CD4-positive, alpha-beta T cell (primary cell): ENCODE measurements at regions not wholly inside any gene's neighbourhood (a gene's known extent, or its start where the extent isn't known, plus 50 kb on each side); places are given as distances from the start of the nearest gene placed in this dataset.

Source experiments
- ATAC-seq: fragments of 200-7000 bp; cut with Tn5 transposase; one replicate; pipeline ENCODE4 v1.10.0; 2022; ENCODE audit warnings: mild to moderate bottlenecking; ENCODE audit not compliant: poor library complexity
- CTCF ChIA-PET: fragments of 350-600 bp; sonication (Branson Sonifier 250); formaldehyde crosslinking; loops from one replicate; lab custom pipeline; 2021; ENCODE audit warnings: antibody characterized with exemption, inconsistent platforms; lab: Charles Lee
- POLR2A ChIA-PET: fragments of 350-600 bp; sonication (Branson Sonifier 250); formaldehyde crosslinking; loops from one replicate; lab custom pipeline; 2021; ENCODE audit warnings: antibody characterized with exemption, inconsistent platforms; lab: Charles Lee
- DNase-seq, 14 experiments: peaks; one replicate each; pipeline ENCODE4 v3.0.0-alpha.2; 2013 to 2020; ENCODE audit warnings: mixed read lengths in 2 of 14
- H3K27ac ChIP-seq, 2 donors: one replicate each; pipeline versions ENCODE4 v1.5.1 to v1.7.0; 2013; ENCODE audit warnings: low read length in 2 of 2, low read depth in 1 of 2, mild to moderate bottlenecking in 1 of 2
- H3K27me3 ChIP-seq, 2 experiments: 1 replicate in 1 of 2; 2 replicates in 1 of 2; pipeline versions ENCODE4 v1.6.1 to v1.7.0; 2013; ENCODE audit warnings: low read length in 2 of 2, control low read depth in 1 of 2, mild to moderate bottlenecking in 1 of 2, moderate library complexity in 1 of 2; ENCODE audit not compliant: insufficient read depth in 2 of 2, control insufficient read depth in 1 of 2
- H3K36me3 ChIP-seq: one replicate; pipeline ENCODE4 v1.6.1; 2013; ENCODE audit warnings: low read length, control low read depth; ENCODE audit not compliant: insufficient read depth
- H3K4me1 ChIP-seq: one replicate; pipeline ENCODE4 v1.6.1; 2013; ENCODE audit warnings: low read length, control low read depth; ENCODE audit not compliant: insufficient read depth
- H3K4me3 ChIP-seq: one replicate; pipeline ENCODE4 v1.5.1; 2013; ENCODE audit warnings: mild to moderate bottlenecking, low read length, moderate library complexity
- H3K9me3 ChIP-seq, 2 experiments: 1 replicate in 1 of 2; 2 replicates in 1 of 2; pipeline versions ENCODE4 v1.6.1 to v1.7.0; 2013; ENCODE audit warnings: low read length in 2 of 2, mild to moderate bottlenecking in 2 of 2, control low read depth in 1 of 2, moderate library complexity in 1 of 2; ENCODE audit not compliant: control insufficient read depth in 1 of 2, insufficient read depth in 1 of 2
- H3K27ac Mint-ChIP-seq: one replicate; pipeline ENCODE4 v1.8.0; 2020; ENCODE audit warnings: mixed read lengths
- H3K27me3 Mint-ChIP-seq: one replicate; pipeline ENCODE4 v1.8.0; 2021; ENCODE audit warnings: mixed read lengths
- H3K36me3 Mint-ChIP-seq: one replicate; pipeline ENCODE4 v1.8.0; 2021; ENCODE audit warnings: low read depth, mixed read lengths
- H3K4me1 Mint-ChIP-seq: one replicate; pipeline ENCODE4 v1.8.0; 2021; ENCODE audit warnings: low read depth, mixed read lengths
- H3K4me3 Mint-ChIP-seq: one replicate; pipeline ENCODE4 v1.8.0; 2020; ENCODE audit warnings: mild to moderate bottlenecking, mixed read lengths
- H3K9me3 Mint-ChIP-seq: one replicate; pipeline ENCODE4 v1.8.0; 2020; ENCODE audit warnings: mixed read lengths
- CTCF ChIP-seq: fragments of 200-600 bp; IDR thresholded peaks from one replicate; pipeline ENCODE4 v1.8.0; 2022; ENCODE audit warnings: antibody characterized with exemption, mild to moderate bottlenecking
- intact Hi-C, 2 experiments: fragments of 100-400 bp; cut with DNase I in 1 of 2; cut with micrococcal nuclease in 1 of 2; formaldehyde crosslinking; loops; one replicate each; pipeline versions ENCODE4 v1.15.1 to v1.9.0; 2023 to 2025; cut with DNase I, micrococcal nuclease

GRCh38 chr2:88866756-88867155 lies 175.3 kb downstream of the RPIA start:
- H3K27ac Mint-ChIP-seq = no peak overlapping the region
- intact Hi-C loops = no loop called here
- no peak overlapping the region for H3K4me3 Mint-ChIP-seq
- peaks cover 30% of the 10 kb centered on the region for H3K27me3 Mint-ChIP-seq
- H3K9me3 Mint-ChIP-seq = no peaks in the 10 kb centered on the region
- ATAC-seq (no peak), DNase-seq (peak in 1 of 14 experiments; percentile 16)
- H3K4me3 ChIP-seq = no peak overlapping the region
- no peak overlapping the region for H3K27ac ChIP-seq
- H3K9me3 ChIP-seq = no peaks in the 10 kb centered on the region
- ChIA-PET POLR2A (no interaction called here), CTCF (no interaction called here)
- no peaks in the 10 kb centered on the region for H3K36me3 Mint-ChIP-seq
- H3K36me3 ChIP-seq = no peaks in the 10 kb centered on the region
- peaks cover 16% of the 10 kb centered on the region for H3K4me1 Mint-ChIP-seq
- peaks cover 5% of the 10 kb centered on the region for H3K4me1 ChIP-seq
- peaks cover 0 to 7% of the 10 kb centered on the region in 2 experiments for H3K27me3 ChIP-seq
- no peak for TF ChIP-seq CTCF

GRCh38 chr2:88868861-88869260 lies 177.4 kb downstream of the RPIA start:
- H3K9me3 Mint-ChIP-seq = no peaks in the 10 kb centered on the region
- Histone ChIP-seq H3K27me3 (peaks cover 0 to 7% of the 10 kb centered on the region in 2 experiments), H3K4me1 (peaks cover 5% of the 10 kb centered on the region), H3K4me3 (no peak overlapping the region), H3K36me3 (no peaks in the 10 kb centered on the region), H3K27ac (no peak overlapping the region), H3K9me3 (no peaks in the 10 kb centered on the region)
- DNase-seq (no peak), ATAC-seq (no peak)
- no peak overlapping the region for H3K4me3 Mint-ChIP-seq
- CTCF ChIA-PET = no interaction called here
- intact Hi-C loops = no loop called here
- peaks cover 28% of the 10 kb centered on the region for H3K27me3 Mint-ChIP-seq
- TF ChIP-seq CTCF = no peak
- no peak overlapping the region for H3K27ac Mint-ChIP-seq
- H3K4me1 Mint-ChIP-seq = peaks cover 16% of the 10 kb centered on the region
- POLR2A ChIA-PET = no interaction called here
- H3K36me3 Mint-ChIP-seq = no peaks in the 10 kb centered on the region

- Mint-ChIP-seq H3K4me3 (no peak overlapping the region), H3K9me3 (no peaks in the 10 kb centered on the region), H3K4me1 (peaks cover 16% of the 10 kb centered on the region), H3K27me3 (peaks cover 19% of the 10 kb centered on the region), H3K36me3 (no peaks in the 10 kb centered on the region), H3K27ac (no peak overlapping the region)
- Histone ChIP-seq H3K9me3 (no peaks in the 10 kb centered on the region), H3K27me3 (peaks cover 0 to 7% of the 10 kb centered on the region in 2 experiments), H3K36me3 (no peaks in the 10 kb centered on the region), H3K27ac (no peak overlapping the region), H3K4me1 (peaks cover 5% of the 10 kb centered on the region), H3K4me3 (no peak overlapping the region)
- ChIA-PET CTCF (interaction anchor here (0.6 to 1.0 kb wide), 2 partner anchors 10 to 11 kb away, joined by 3 read pairs; no protein-coding TSS in a partner anchor), POLR2A (interaction anchor here (0.7 kb wide), 1 partner anchor 14 kb away, joined by 3 read pairs; no protein-coding TSS in a partner anchor)
- intact Hi-C loops = no loop called here
- no peak for DNase-seq
- peak; percentile 8 for TF ChIP-seq CTCF
- no peak for ATAC-seq
Observed at GRCh38 chr2:88870267-88870839, 178.9 kb downstream of the RPIA start.
